ENCODE measurements at regions not wholly inside any gene's neighbourhood (a gene's known extent, or its start where the extent isn't known, plus 50 kb on each side); places are given as distances from the start of the nearest gene placed in this dataset.
"Not testable (repeated sequence)": the region's sequence is repeated elsewhere in the genome, so short reads cannot be mapped to it uniquely, and the experiment has no call there.

DNA sequence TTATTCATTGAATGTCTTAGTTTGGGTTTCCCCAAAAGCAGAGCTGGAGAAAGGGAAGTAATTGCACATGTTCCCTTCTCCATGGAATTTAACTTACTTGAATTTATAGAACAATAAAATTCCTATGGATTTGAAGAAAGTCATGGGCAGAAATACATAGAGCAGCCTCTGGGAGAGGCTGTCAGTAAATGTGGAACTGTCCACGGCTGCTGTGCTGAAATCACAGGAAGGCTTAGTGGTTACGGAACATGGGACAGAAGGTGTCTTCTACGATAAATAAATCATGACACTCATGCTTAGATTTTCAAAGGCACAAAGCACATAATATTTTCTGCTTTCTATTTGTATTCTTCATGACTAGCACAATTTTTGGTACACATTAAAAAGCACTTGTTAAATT is 440.6 kb upstream of the IZUMO3 start:
- POLR2A ChIA-PET (ENCODE audit: unreplicated experiment): no interaction called here

DNA sequence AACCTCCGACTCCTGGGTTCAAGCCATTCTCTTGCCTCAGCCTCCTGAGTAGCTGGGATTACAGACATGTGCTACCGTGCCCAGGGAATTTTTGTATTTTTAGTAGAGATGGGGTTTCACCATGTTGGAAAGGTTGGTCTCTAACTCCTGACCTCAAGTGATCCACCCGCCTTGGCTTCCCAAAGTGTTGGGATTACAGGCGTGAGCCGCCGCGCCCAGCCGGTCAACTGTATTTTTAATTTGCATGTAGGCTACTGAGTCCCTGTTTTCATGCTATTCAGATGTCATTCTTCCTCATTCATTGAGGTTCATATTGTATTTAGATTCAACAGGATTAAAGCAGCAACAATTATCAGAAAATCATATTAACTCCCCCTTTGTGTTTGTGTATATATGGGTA is 425.1 kb upstream of the IZUMO3 start:
- H3K79me2 ChIP-seq (ENCODE audit: low read length); H3K36me3 ChIP-seq (ENCODE audit: low read depth, low read length); CTCF ChIA-PET; DNase-seq; H4K20me1 ChIP-seq (ENCODE audit: low read length); H3K4me2 ChIP-seq (ENCODE audit: low read length); POLR2A ChIA-PET (ENCODE audit: unreplicated experiment); BruUV-seq (replicated peaks); intact Hi-C loops (cut with micrococcal nuclease); ATAC-seq; H2AFZ ChIP-seq (ENCODE audit: low read length); H3K4me1 ChIP-seq (ENCODE audit: insufficient read depth, low read length); H3K9me2 ChIP-seq (replicated peaks; ENCODE audit: low read length); H3K27me3 ChIP-seq (ENCODE audit: low read length); H3K4me3 ChIP-seq (ENCODE audit: low read length); H3K27ac ChIP-seq (ENCODE audit: low read length); H3K9me3 ChIP-seq (ENCODE audit: low read length); H3F3A ChIP-seq (ENCODE audit: low read length, unreplicated experiment); H3K9ac ChIP-seq (ENCODE audit: low read length): not testable (repeated sequence)

More for the DNA sequence above, 440.6 kb upstream of the IZUMO3 start:
- no peaks in the 10 kb centered on the region for H3K4me1 ChIP-seq (ENCODE audit: insufficient read depth, low read length)
- H3K27ac ChIP-seq (ENCODE audit: low read length): no peak overlapping the region
- no peaks in the 10 kb centered on the region for H3F3A ChIP-seq (ENCODE audit: low read length, unreplicated experiment)
- H4K20me1 ChIP-seq (ENCODE audit: low read length): no peaks in the 10 kb centered on the region
- BruUV-seq (replicated peaks): no TSS peak
- TF ChIP-seq, protein P1, sequence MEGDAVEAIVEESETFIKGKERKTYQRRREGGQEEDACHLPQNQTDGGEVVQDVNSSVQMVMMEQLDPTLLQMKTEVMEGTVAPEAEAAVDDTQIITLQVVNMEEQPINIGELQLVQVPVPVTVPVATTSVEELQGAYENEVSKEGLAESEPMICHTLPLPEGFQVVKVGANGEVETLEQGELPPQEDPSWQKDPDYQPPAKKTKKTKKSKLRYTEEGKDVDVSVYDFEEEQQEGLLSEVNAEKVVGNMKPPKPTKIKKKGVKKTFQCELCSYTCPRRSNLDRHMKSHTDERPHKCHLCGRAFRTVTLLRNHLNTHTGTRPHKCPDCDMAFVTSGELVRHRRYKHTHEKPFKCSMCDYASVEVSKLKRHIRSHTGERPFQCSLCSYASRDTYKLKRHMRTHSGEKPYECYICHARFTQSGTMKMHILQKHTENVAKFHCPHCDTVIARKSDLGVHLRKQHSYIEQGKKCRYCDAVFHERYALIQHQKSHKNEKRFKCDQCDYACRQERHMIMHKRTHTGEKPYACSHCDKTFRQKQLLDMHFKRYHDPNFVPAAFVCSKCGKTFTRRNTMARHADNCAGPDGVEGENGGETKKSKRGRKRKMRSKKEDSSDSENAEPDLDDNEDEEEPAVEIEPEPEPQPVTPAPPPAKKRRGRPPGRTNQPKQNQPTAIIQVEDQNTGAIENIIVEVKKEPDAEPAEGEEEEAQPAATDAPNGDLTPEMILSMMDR (conservative IDR thresholded peaks at IDR 0.05; ENCODE audit: low read depth, low read length): no peak
- TF ChIP-seq EZH2 (IDR thresholded peaks at IDR 0.05; ENCODE audit: low read length, unreplicated experiment): no peak
- no peak for TF ChIP-seq EZH2phosphoT487 (IDR thresholded peaks at IDR 0.05; ENCODE audit: borderline replicate concordance, low read length)
- ATAC-seq (no peak), DNase-seq (no peak)
- CTCF ChIA-PET: no interaction called here
- intact Hi-C loops (cut with micrococcal nuclease): no loop called here
- no peaks in the 10 kb centered on the region for H3K9me2 ChIP-seq (replicated peaks; ENCODE audit: low read length)
- H3K9ac ChIP-seq (ENCODE audit: low read length): no peak overlapping the region
- no peak overlapping the region for H3K4me3 ChIP-seq (ENCODE audit: low read length)
- H3K27me3 ChIP-seq (ENCODE audit: low read length): no peaks in the 10 kb centered on the region
- no peaks in the 10 kb centered on the region for H3K9me3 ChIP-seq (ENCODE audit: low read length)
- H3K36me3 ChIP-seq (ENCODE audit: low read depth, low read length): no peaks in the 10 kb centered on the region
- H2AFZ ChIP-seq (ENCODE audit: low read length): no peak overlapping the region
- H3K4me2 ChIP-seq (ENCODE audit: low read length): no peak overlapping the region
- H3K79me2 ChIP-seq (ENCODE audit: low read length): no peaks in the 10 kb centered on the region

DNA sequence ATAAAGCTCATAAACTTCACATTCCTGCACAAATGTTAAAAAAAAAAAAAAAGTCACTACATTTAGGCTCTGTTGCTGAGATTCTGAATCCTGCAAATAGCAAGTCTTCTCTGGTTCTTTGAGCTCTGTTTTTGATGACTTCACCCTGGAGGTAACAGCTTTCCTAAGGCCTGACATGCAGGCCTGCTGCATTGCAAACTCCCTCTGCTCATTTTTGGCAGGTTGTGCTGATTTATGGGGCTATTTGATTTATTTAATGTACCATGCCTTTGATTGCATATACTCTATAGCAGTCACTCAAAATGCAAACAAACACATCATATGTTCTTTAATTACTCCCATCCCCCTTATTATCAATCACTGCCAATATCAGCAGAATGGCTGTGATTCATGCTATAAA is 416.1 kb upstream of the IZUMO3 start:
- CTCF ChIA-PET: interaction anchor here (0.6 kb wide), 1 partner anchor 117 kb away, joined by 4 read pairs; no protein-coding TSS in a partner anchor
- ATAC-seq: peak; percentile 94
- no TSS peak for BruUV-seq (replicated peaks)

More for the DNA sequence above, 416.1 kb upstream of the IZUMO3 start:
- H3K36me3 ChIP-seq (ENCODE audit: low read depth, low read length): no peaks in the 10 kb centered on the region
- intact Hi-C loops (cut with micrococcal nuclease): no loop called here
- H2AFZ ChIP-seq (ENCODE audit: low read length): no peak overlapping the region
- H3K4me3 ChIP-seq (ENCODE audit: low read length): no peak overlapping the region
- H3K4me2 ChIP-seq (ENCODE audit: low read length): no peak overlapping the region
- no peaks in the 10 kb centered on the region for H4K20me1 ChIP-seq (ENCODE audit: low read length)
- no peaks in the 10 kb centered on the region for H3K79me2 ChIP-seq (ENCODE audit: low read length)
- no peaks in the 10 kb centered on the region for H3K9me3 ChIP-seq (ENCODE audit: low read length)
- H3K27ac ChIP-seq (ENCODE audit: low read length): no peak overlapping the region
- POLR2A ChIA-PET (ENCODE audit: unreplicated experiment): interaction anchor here (0.6 kb wide), 1 partner anchor 70 kb away, joined by 5 read pairs; no protein-coding TSS in a partner anchor
- H3F3A ChIP-seq (ENCODE audit: low read length, unreplicated experiment): no peaks in the 10 kb centered on the region
- H3K9me2 ChIP-seq (replicated peaks; ENCODE audit: low read length): no peaks in the 10 kb centered on the region
- TF ChIP-seq, protein P1 (conservative IDR thresholded peaks at IDR 0.05; ENCODE audit: low read depth, low read length): no peak
- TF ChIP-seq EZH2 (IDR thresholded peaks at IDR 0.05; ENCODE audit: low read length, unreplicated experiment) (no peak), EZH2phosphoT487 (IDR thresholded peaks at IDR 0.05; ENCODE audit: borderline replicate concordance, low read length) (no peak)
- H3K4me1 ChIP-seq (ENCODE audit: insufficient read depth, low read length): no peaks in the 10 kb centered on the region
- H3K9ac ChIP-seq (ENCODE audit: low read length): no peak overlapping the region
- peak; percentile 14 for DNase-seq
- H3K27me3 ChIP-seq (ENCODE audit: low read length): no peaks in the 10 kb centered on the region

Data from PC-3 (cell line).